ENCODE measurements at regions not wholly inside any gene's neighbourhood (a gene's known extent, or its start where the extent isn't known, plus 50 kb on each side); places are given as distances from the start of the nearest gene placed in this dataset.
"Not testable (repeated sequence)": the region's sequence is repeated elsewhere in the genome, so short reads cannot be mapped to it uniquely, and the experiment has no call there.

DNA sequence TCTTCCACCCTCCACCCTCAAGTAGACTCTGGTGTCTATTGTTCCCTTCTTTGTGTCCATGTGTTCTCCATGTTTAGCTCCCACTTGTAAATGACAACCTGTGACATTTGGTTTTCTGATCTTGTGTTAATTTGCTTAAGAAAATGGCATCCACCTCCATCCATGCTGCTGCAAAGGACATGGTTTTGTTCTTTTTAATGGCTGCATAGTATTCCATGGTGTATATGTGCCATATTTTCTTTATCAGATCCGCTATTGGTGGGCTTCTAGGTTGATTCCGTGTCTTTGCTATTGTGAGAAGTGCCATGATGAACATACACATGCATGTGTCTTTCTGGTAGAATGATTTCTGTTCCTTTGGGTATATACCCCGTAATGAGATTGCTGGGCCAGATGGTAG is 163.4 kb upstream of the ITGA1 start:
- Histone ChIP-seq H3K4me3 (no peak overlapping the region), H3K36me3 (no peaks in the 10 kb centered on the region), H3K27me3 (ENCODE audit: low read depth) (no peaks in the 10 kb centered on the region), H3K4me1 (no peaks in the 10 kb centered on the region), H3K9me3 (no peaks in the 10 kb centered on the region), H3K27ac (no peak overlapping the region)
- intact Hi-C loops (cut with DNase I) = no loop called here
- DNase-seq = no peak
- no peak for ATAC-seq
- TF ChIP-seq, protein P1, sequence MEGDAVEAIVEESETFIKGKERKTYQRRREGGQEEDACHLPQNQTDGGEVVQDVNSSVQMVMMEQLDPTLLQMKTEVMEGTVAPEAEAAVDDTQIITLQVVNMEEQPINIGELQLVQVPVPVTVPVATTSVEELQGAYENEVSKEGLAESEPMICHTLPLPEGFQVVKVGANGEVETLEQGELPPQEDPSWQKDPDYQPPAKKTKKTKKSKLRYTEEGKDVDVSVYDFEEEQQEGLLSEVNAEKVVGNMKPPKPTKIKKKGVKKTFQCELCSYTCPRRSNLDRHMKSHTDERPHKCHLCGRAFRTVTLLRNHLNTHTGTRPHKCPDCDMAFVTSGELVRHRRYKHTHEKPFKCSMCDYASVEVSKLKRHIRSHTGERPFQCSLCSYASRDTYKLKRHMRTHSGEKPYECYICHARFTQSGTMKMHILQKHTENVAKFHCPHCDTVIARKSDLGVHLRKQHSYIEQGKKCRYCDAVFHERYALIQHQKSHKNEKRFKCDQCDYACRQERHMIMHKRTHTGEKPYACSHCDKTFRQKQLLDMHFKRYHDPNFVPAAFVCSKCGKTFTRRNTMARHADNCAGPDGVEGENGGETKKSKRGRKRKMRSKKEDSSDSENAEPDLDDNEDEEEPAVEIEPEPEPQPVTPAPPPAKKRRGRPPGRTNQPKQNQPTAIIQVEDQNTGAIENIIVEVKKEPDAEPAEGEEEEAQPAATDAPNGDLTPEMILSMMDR (IDR thresholded peaks at IDR 0.05) = no peak

DNA sequence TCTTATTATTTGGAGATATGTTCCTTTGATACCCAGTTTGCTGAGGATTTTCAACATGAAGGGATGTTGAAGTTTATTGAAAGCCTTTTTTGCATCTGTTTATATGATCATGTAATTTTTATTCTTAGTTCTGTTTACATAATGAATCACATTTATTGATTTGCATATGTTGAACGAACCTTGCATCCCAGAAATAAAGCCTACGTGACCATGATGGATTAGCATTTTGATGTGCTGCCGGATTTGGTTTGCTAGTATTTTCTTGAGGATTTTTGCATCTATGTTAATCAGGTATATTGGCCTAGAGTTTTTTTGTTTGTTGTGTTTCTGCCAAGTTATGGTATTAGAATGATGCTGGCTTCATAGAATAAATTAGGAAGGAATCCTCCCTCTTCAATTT is 161.4 kb upstream of the ITGA1 start:
- Histone ChIP-seq H3K4me1 (no peaks in the 10 kb centered on the region), H3K9me3 (no peaks in the 10 kb centered on the region), H3K4me3 (no peak overlapping the region), H3K36me3 (no peaks in the 10 kb centered on the region), H3K27me3 (ENCODE audit: low read depth) (no peaks in the 10 kb centered on the region), H3K27ac (no peak overlapping the region)
- ATAC-seq (no peak), DNase-seq (no peak)
- intact Hi-C loops (cut with DNase I) = no loop called here
- TF ChIP-seq, protein P1 (IDR thresholded peaks at IDR 0.05) = no peak

DNA sequence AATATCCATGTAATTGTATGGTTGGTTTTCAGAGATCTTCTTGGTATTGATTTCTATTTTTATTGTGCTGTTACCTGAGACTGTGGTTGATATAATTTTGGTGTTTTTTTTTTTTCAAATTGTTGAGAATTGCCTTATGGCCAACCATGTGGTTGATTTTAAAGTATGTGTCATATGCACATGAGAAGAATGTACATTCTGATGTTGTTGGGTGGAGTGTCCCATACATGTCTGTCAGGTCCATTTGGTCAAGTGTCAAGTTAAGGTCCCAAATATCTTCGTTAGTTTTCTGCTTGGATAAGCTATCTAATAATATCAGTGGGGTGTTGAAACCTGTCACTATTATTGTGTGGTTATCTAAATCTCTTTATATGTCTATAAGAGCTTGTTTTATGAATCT is 160.0 kb upstream of the ITGA1 start:
- ATAC-seq = no peak
- TF ChIP-seq, protein P1 (IDR thresholded peaks at IDR 0.05) = no peak
- no peaks in the 10 kb centered on the region for H3K9me3 ChIP-seq
- intact Hi-C loops (cut with DNase I) = no loop called here
- no peak for DNase-seq
- no peaks in the 10 kb centered on the region for H3K4me1 ChIP-seq
- H3K27ac ChIP-seq = no peak overlapping the region
- no peaks in the 10 kb centered on the region for H3K27me3 ChIP-seq (ENCODE audit: low read depth)
- H3K36me3 ChIP-seq = no peaks in the 10 kb centered on the region
- no peak overlapping the region for H3K4me3 ChIP-seq

DNA sequence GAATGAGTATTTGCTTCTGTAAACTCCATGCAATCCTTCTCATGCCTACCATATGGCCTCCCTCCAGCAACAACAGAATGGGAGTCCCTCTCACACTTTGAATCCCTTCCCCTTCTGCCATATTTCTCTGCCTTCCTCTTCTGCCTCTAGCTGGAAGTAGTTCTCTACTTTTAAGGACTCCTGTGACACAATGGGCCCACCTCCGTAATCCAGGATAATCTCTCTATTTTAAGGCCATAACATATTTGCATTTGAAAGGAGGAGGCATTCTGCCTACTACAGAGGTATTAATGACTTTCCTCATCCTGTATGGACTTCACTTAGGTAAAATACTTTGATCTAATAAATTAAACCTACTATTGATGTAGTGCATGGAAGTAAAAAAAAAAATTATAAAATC is 155.4 kb upstream of the ITGA1 start:
- ATAC-seq (no peak), DNase-seq (no peak)
- Histone ChIP-seq H3K9me3 (no peaks in the 10 kb centered on the region), H3K4me1 (no peaks in the 10 kb centered on the region), H3K36me3 (no peaks in the 10 kb centered on the region), H3K4me3 (no peak overlapping the region), H3K27ac (no peak overlapping the region), H3K27me3 (ENCODE audit: low read depth) (no peaks in the 10 kb centered on the region)
- TF ChIP-seq, protein P1 (IDR thresholded peaks at IDR 0.05) = no peak
- intact Hi-C loops (cut with DNase I) = no loop called here

DNA sequence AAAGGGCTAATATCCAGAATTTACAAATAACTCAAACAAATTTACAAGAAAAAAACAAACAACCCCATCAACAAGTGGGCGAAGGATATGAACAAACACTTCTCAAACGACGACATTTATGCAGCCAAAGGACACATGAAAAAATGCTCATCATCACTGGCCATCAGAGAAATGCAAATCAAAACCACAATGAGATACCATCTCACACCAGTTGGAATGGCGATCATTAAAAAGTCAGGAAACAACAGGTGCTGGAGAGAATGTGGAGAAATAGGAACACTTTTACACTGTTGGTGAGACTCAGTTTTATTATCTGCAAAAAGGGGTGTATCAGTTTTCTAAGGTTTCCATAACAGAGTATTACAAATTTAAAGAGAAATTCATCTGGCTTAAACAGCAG is 153.5 kb upstream of the ITGA1 start:
- intact Hi-C loops (cut with DNase I); H3K9me3 ChIP-seq; H3K27ac ChIP-seq; ATAC-seq; DNase-seq; H3K36me3 ChIP-seq; H3K4me3 ChIP-seq; H3K27me3 ChIP-seq (ENCODE audit: low read depth); H3K4me1 ChIP-seq: not testable (repeated sequence)

DNA sequence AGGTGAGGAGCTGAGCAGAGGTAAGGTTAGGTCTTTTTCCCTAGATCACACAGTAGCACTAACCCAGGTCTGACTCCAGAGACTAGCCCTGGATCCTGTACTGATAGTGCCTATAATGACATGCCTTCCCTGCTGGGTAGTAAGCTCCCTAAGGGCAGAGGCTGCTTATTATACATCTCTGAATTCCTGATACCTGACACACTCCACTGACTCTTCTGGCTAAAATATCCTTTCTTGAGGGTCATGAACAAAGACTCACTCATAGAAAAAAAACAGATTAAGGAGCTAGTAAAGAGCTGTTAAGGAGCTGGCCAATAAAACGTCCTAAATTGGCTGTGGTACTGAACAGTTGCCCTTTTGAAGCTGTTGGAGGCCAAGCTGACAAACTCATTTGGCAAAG is 149.0 kb upstream of the ITGA1 start:
- TF ChIP-seq, protein P1 (IDR thresholded peaks at IDR 0.05) = no peak

More for the DNA sequence above, 149.0 kb upstream of the ITGA1 start:
- ATAC-seq = no peak
- no peaks in the 10 kb centered on the region for H3K36me3 ChIP-seq
- H3K27ac ChIP-seq = no peak overlapping the region
- H3K27me3 ChIP-seq (ENCODE audit: low read depth) = no peaks in the 10 kb centered on the region
- no peaks in the 10 kb centered on the region for H3K4me1 ChIP-seq
- intact Hi-C loops (cut with DNase I) = no loop called here
- H3K4me3 ChIP-seq = no peak overlapping the region
- H3K9me3 ChIP-seq = no peaks in the 10 kb centered on the region
- DNase-seq = no peak

All from lower lobe of right lung (tissue), 2 donors.